Stimulated activated CD4-positive, alpha-beta T cell treated with anti-CD3 and anti-CD28 coated beads, TNF-alpha, amount 100 ng/mL, for 48 hours (primary cell): ENCODE measurements at regions not wholly inside any gene's neighbourhood (a gene's known extent, or its start where the extent isn't known, plus 50 kb on each side); places are given as distances from the start of the nearest gene placed in this dataset.
"Not testable (repeated sequence)": the region's sequence is repeated elsewhere in the genome, so short reads cannot be mapped to it uniquely, and the experiment has no call there.

Source experiments
- DNase-seq, 3 donors: peaks; one replicate each; pipeline ENCODE4 v3.0.0-alpha.2; 2020; ENCODE audit warnings: low read depth in 3 of 3

DNA sequence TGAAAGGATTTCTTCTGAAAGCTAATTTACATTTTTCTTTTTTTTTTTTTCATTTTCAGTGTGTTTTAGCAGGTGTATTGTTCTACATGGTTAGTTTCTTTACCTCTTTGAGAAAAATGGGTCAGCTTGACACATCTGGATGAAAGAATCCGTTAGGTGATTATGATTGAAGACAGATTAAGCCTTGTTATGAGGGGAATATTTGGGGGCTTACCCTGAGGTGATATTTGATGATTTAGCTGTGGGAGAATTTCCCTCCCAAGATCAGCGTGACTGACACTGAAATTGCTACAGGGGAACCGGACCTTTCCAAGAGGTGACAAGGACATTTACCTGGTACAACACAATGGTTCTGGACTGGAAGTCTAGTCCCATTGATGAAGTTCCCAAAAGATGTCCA, 147.5 kb downstream of the NFKBIZ start:
- DNase-seq, result no peak

DNA sequence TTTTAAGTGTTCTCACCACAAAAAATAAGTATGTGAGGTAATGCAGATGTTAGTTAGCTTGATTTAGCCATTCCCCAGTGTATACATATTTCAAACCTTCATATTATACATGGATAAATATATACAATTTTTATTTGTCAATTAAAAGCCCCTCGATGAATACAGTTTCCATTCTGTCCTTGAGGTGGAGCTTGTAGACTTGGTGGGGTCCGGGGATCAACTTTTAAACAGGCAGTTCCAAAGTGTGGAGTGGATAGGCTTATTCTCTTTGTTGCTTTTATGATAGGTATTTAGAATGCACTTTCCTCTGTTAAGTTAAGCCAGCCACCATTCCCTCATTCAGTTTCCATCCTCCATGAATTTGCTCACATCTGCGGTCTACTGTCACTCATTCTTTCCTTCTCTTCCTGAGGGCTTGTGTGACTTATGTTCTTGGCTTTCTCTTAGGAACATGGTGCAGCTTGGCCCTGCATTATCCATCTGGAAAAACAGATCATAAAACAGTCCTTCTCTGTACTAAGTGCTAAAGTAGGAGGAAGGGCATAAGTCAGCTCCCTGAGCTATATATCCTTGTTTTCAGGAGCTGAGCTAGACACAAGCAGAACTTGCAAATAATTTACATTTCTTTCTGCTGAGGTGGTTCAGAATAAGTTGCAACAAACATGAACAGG, 149.1 kb downstream of the NFKBIZ start:
- no peak for DNase-seq

DNA sequence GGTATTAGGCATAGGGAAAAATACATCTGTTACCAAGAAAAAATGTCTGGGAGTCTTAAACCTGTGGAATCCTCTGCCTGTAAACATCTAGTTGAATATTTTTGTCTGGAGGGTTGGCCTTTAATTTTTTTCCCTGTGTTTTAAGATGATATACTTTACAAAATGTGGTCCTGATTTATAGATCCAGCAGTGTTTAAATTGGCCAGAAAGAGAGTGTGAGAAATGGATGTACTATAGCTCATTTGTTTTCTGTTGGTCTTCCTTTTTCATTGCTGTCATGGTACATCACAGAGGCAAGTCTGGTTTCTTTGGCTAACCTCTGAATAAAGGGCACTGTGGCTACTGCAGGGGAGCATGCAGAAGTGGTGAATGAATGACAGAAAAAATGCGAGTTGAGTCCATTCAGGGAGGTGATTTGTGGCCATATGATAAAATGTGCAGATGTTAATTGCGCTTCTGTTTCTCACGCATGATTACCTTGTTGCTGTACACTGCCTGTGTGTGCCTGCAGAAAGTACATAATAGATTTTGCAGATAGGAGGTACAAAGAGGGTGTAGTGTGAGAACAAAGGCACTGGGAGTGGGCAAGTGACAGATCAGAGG, 150.0 kb downstream of the NFKBIZ start:
- no peak for DNase-seq

DNA sequence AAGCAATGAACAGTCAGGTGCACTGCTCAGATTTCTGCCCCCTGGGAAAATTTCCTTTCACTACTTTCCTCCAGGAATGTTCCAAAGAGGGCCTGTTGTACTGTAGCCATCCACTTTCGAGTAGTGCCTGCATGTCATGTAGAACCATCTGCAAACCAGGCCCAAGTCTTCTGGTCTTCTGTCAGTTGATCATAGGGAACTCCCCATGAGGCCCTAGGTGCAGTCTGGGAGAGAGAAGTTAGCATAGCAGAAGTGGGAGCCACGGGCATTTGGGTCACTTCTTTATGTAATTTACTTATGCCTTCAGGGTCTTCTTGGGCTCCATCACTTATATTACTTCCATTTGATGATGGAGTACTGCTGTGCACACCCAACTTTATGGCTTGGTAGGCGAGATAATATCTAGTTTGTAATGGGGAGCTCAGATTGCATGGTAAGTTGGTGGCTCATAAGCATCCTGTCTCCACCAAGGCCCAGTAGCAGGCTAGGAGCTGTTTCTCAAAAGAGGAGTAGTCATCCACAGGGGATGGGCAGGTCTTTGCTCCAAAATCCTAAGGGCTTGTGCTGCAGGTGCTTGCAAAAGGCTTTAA, 151.4 kb downstream of the NFKBIZ start:
- DNase-seq, result no peak

- DNase-seq, result no peak
Measured at GRCh38 chr3:102002056-102002455, 152.7 kb downstream of the NFKBIZ start.

DNA sequence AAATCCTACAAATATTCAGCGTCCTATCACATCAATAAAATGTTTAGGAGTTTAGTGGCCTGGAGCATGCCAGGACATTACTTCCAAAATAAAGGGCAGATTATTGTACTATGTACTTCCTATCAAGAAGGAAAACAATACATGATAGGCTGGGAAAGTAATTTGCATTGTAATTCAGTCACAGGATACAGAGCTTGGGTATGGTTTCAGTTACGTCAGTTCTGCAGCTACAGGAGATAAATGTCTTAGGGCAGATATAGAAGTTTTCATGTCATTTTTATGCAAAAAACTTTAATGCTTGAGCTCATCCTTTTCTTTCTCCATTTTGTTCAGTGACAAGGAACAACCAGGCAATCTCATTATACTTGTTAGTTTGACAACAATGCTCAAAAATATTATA, 155.2 kb downstream of the NFKBIZ start:
- DNase-seq, result no peak

GRCh38 chr3:102005551-102005950, 156.2 kb downstream of the NFKBIZ start:
- DNase-seq, result no peak

- DNase-seq, result no peak
Measured at GRCh38 chr3:102006812-102007485, 157.6 kb downstream of the NFKBIZ start.

- DNase-seq, result not testable (repeated sequence)
Measured at GRCh38 chr3:102008436-102008835, 159.1 kb downstream of the NFKBIZ start.

DNA sequence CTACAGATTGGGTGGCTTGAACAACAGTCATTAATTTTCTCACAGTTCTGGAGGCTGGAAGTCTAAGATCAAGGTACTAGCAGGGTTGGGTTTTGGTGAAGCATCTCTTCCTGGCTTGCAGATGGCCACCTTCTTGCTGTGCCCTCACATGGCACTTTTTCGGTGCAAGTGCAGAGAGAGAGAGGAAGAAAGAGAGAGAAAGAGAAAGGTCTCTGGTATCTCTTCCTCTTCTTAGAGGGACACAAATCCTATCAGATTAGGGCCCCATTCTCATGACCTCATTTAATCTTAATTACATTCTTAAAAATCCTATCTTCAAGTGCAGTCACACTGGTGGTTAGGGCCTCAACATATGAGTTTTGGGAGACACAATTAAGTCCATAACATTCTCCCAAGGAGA, 167.1 kb downstream of the NFKBIZ start:
- DNase-seq, result no peak

- no peak for DNase-seq
Measured at GRCh38 chr3:102017784-102018183, 168.5 kb downstream of the NFKBIZ start.

DNA sequence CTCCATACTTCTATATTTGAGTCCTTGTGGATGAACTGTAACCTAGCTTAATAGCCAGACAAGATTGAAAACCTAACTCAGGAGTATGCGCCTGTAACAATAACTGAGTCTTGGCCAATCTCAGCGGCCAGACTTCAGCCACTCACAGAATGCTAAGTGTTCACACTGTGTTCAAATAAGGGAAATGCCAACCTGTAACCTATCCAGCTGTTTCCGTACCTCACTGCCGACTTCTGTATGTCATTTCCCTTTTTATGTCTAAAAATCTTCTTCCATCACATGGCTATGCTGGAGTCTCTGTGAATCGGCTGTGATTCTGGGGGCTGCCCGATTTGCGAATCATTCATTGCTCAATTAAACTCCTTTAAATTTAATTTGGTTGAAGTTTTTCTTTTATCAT, 169.2 kb downstream of the NFKBIZ start:
- no peak for DNase-seq

GRCh38 chr3:102020735-102021134, 171.4 kb downstream of the NFKBIZ start:
- DNase-seq, result no peak

- DNase-seq, result no peak
Measured at GRCh38 chr3:102024270-102024904, 175.1 kb downstream of the NFKBIZ start.

GRCh38 chr3:102025606-102026270, 176.4 kb downstream of the NFKBIZ start:
- no peak for DNase-seq

DNA sequence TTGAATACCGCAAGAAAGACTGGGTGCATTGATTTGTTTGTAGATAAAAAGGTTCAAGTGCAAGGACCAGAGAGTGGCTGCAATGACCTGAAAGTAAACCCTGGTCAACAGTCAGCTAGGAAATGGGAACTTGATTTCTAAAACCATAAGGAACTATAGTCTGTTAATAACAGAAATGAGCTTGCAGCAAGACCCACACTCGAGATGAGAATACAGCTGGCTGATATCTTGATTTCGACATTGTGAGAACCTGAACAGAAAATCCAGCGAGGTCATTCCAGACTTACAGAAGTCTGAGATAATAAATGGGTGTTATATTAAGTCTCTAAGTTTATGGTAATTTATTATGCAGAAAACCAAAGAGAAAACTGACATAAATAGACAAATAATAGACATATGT, 177.3 kb downstream of the NFKBIZ start:
- DNase-seq, result no peak

DNA sequence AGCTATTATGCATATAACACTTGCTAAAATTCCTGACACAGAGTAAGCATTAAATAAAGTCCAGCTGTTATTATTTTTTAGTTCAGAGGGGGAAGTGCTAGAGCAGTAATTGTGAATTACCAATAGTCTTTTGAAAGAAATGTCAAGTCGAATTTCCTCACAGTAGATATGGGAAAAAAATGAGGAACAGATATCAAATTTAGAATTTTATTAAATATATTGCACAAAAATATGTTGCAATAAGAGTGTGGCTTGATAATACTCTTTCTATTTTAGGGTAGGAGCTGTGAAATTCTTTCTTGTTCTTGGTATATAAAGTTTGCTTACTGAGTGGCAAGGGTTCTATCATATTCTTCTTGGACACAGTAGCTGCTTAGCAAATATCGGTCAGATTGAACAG, 181.3 kb downstream of the NFKBIZ start:
- no peak for DNase-seq

DNA sequence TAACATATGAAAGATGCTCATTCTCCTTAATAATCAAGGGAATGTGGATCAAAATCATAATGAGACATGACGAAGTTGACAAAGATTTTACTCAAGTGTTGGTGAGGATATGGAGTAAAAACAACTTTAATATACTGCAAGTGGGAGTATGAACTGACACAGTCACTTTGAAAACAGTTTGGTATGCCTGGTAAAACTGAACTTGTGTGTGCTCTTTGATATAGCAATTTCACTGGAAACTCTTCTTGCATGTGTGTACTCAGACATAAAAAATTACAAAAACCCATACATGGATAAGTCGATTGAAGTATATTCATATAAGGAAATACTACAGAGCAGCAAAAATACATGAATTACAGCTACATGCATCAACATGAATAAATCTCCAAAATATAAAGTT, 182.5 kb downstream of the NFKBIZ start:
- DNase-seq, result no peak

GRCh38 chr3:102032491-102033383, 183.4 kb downstream of the NFKBIZ start:
- no peak for DNase-seq

DNA sequence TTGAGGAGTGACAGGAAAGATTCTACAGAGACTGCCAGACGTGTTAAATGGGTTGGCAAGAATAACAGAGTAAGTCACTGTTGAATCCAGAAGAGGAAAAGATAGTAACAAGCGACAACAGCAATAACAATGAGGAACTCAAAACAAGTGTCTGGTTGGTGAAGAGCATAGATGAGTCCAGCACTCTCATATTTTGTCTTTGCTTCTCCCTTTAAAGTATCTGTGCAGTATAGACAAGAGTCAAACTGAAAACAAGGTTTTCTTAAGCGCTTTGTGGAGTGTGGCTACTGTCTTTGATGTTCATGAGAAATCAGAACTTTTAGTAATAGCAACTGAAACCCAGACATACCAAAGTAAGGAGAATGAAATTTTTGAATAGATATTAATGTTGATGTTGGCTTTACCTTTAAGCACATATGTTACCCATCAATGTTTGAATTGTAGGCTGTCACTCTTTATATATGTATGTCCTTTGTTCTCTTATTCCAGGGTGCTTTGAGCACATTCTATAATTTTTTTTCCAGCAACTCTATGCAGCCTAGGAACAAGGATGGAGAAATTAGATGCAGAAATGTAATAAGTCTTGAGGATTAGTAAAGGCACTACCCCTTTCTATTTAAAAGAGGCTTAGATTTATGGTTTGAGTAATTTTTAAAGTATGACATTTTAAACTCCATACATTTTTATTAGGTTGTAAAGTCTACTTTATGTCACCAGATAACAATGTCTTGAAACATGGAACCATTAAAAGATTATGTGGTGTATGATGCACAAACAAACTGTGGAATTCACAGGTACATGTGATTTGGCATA, 185.5 kb downstream of the NFKBIZ start:
- no peak for DNase-seq
